ENCODE measurements at regions not wholly inside any gene's neighbourhood (a gene's known extent, or its start where the extent isn't known, plus 50 kb on each side); places are given as distances from the start of the nearest gene placed in this dataset.

GRCh38 chr9:88740844-88741243 lies 205.9 kb downstream of the NXNL2 start:
- no peaks in the 10 kb centered on the region for H3K79me2 ChIP-seq (ENCODE audit: control insufficient read depth, insufficient read depth, low read length)
- no peaks in the 10 kb centered on the region for H3K4me1 ChIP-seq (ENCODE audit: control insufficient read depth in 2 of 2, insufficient read depth in 2 of 2, low read length in 2 of 2)
- no peak overlapping the region for H3K27ac ChIP-seq (ENCODE audit: low read length in 2 of 2)
- no peaks in the 10 kb centered on the region for H3K36me3 ChIP-seq (replicated peaks in 1 of 2; ENCODE audit: control extremely low read depth in 1 of 2, control insufficient read depth in 1 of 2, extremely low read depth in 1 of 2, insufficient read depth in 2 of 2, low read length in 1 of 2)
- no peak overlapping the region for H3K4me3 ChIP-seq (ENCODE audit: control extremely low read depth in 1 of 5, extremely low read depth in 1 of 5, insufficient read depth in 1 of 5, low read depth in 2 of 5, low read length in 4 of 5)
- H3K27me3 Mint-ChIP-seq = peaks cover 20% of the 10 kb centered on the region
- no peak overlapping the region for H3K4me2 ChIP-seq (replicated peaks; ENCODE audit: low read depth, low read length, poor library complexity, severe bottlenecking)
- no peaks in the 10 kb centered on the region for H4K20me1 ChIP-seq (ENCODE audit: control insufficient read depth, insufficient read depth, low read length, poor library complexity, severe bottlenecking)
- intact Hi-C loops (cut with micrococcal nuclease) = no loop called here
- WGBS (ENCODE audit: insufficient coverage) = 100% methylated on average over 2 of the region's 7 CpGs
- no peaks in the 10 kb centered on the region for H3K9me3 Mint-ChIP-seq (ENCODE audit: insufficient read depth)
- no peak overlapping the region for H3K9ac ChIP-seq (ENCODE audit: low read length)
- no peaks in the 10 kb centered on the region for H3K4me1 Mint-ChIP-seq
- CTCF ChIA-PET = no interaction called here
- POLR2A ChIA-PET = no interaction called here
- H3K9me3 ChIP-seq (ENCODE audit: control extremely low read depth in 1 of 3, control insufficient read depth in 2 of 3, insufficient read depth in 1 of 3, low read length in 2 of 3) = peaks cover 0 to 3% (median 0%) of the 10 kb centered on the region in 3 donors
- H3K4me3 Mint-ChIP-seq = no peak overlapping the region
- TF ChIP-seq EZH2 (IDR thresholded peaks at IDR 0.05; ENCODE audit: borderline replicate concordance, insufficient read depth, low read depth, low read length, poor library complexity, severe bottlenecking) (no peak), CTCF (IDR thresholded peaks at IDR 0.05) (no peak)
- DNase-seq = no peak
- H2AFZ ChIP-seq (ENCODE audit: insufficient read depth, low read depth, low read length, poor library complexity, severe bottlenecking) = no peak overlapping the region
- H3K27ac Mint-ChIP-seq = no peak overlapping the region
- H3K27me3 ChIP-seq (replicated peaks in 1 of 4; ENCODE audit: control extremely low read depth in 1 of 4, control insufficient read depth in 3 of 4, insufficient read depth in 4 of 4, low read length in 3 of 4) = peaks cover 0 to 4% (median 1%) of the 10 kb centered on the region in 4 experiments
- no peak for ATAC-seq (ENCODE audit: low read depth)

GRCh38 chr9:88741335-88741734 lies 206.4 kb downstream of the NXNL2 start:
- no peaks in the 10 kb centered on the region for H3K36me3 ChIP-seq (replicated peaks in 1 of 2; ENCODE audit: control extremely low read depth in 1 of 2, control insufficient read depth in 1 of 2, extremely low read depth in 1 of 2, insufficient read depth in 2 of 2, low read length in 1 of 2)
- H3K4me1 ChIP-seq (ENCODE audit: control insufficient read depth in 2 of 2, insufficient read depth in 2 of 2, low read length in 2 of 2) = no peaks in the 10 kb centered on the region
- DNase-seq = no peak
- no peak overlapping the region for H3K4me3 ChIP-seq (ENCODE audit: control extremely low read depth in 1 of 5, extremely low read depth in 1 of 5, insufficient read depth in 1 of 5, low read depth in 2 of 5, low read length in 4 of 5)
- WGBS (ENCODE audit: insufficient coverage) = 13% methylated on average over 1 of the region's 3 CpGs
- H4K20me1 ChIP-seq (ENCODE audit: control insufficient read depth, insufficient read depth, low read length, poor library complexity, severe bottlenecking) = no peaks in the 10 kb centered on the region
- no peak for ATAC-seq (ENCODE audit: low read depth)
- Mint-ChIP-seq H3K4me3 (no peak overlapping the region), H3K27me3 (peaks cover 20% of the 10 kb centered on the region), H3K9me3 (ENCODE audit: insufficient read depth) (no peaks in the 10 kb centered on the region), H3K4me1 (no peaks in the 10 kb centered on the region), H3K27ac (no peak overlapping the region)
- H3K79me2 ChIP-seq (ENCODE audit: control insufficient read depth, insufficient read depth, low read length) = no peaks in the 10 kb centered on the region
- peaks cover 0 to 3% (median 0%) of the 10 kb centered on the region in 3 donors for H3K9me3 ChIP-seq (ENCODE audit: control extremely low read depth in 1 of 3, control insufficient read depth in 2 of 3, insufficient read depth in 1 of 3, low read length in 2 of 3)
- ChIA-PET CTCF (no interaction called here), POLR2A (no interaction called here)
- H3K27me3 ChIP-seq (replicated peaks in 1 of 4; ENCODE audit: control extremely low read depth in 1 of 4, control insufficient read depth in 3 of 4, insufficient read depth in 4 of 4, low read length in 3 of 4) = peaks cover 0 to 4% (median 1%) of the 10 kb centered on the region in 4 experiments
- TF ChIP-seq CTCF (IDR thresholded peaks at IDR 0.05) = no peak
- no peak for TF ChIP-seq EZH2 (IDR thresholded peaks at IDR 0.05; ENCODE audit: borderline replicate concordance, insufficient read depth, low read depth, low read length, poor library complexity, severe bottlenecking)
- H3K27ac ChIP-seq (ENCODE audit: low read length in 2 of 2) = no peak overlapping the region
- H3K9ac ChIP-seq (ENCODE audit: low read length) = no peak overlapping the region
- no peak overlapping the region for H3K4me2 ChIP-seq (replicated peaks; ENCODE audit: low read depth, low read length, poor library complexity, severe bottlenecking)
- no peak overlapping the region for H2AFZ ChIP-seq (ENCODE audit: insufficient read depth, low read depth, low read length, poor library complexity, severe bottlenecking)
- intact Hi-C loops (cut with micrococcal nuclease) = no loop called here

Data from B cell (primary cell).